Esophagus squamous epithelium (tissue), 5 donors: ENCODE measurements at regions not wholly inside any gene's neighbourhood (a gene's known extent, or its start where the extent isn't known, plus 50 kb on each side); places are given as distances from the start of the nearest gene placed in this dataset.

Source experiments
- DNase-seq: peaks from one replicate; lab custom pipeline; 2025; lab: John Stamatoyannopoulos, UW
- H3K27ac ChIP-seq, 4 donors: fragments of 200-600 bp; sonication (generic); one replicate each; pipeline ENCODE4 v1.5.1; 2016 to 2019; ENCODE audit warnings: mild to moderate bottlenecking in 1 of 4
- H3K27me3 ChIP-seq, 4 donors: fragments of 200-600 bp; sonication (generic); 1 replicate in 3 of 4; 2 replicates in 1 of 4; pipeline versions ENCODE4 v1.5.1 to v1.6.0; 2017 to 2021; ENCODE audit warnings: antibody characterized with exemption in 1 of 4
- H3K36me3 ChIP-seq, 3 donors: fragments of 200-600 bp; sonication (generic); one replicate each; pipeline ENCODE4 v1.5.1; 2016 to 2019
- H3K4me1 ChIP-seq, 3 donors: fragments of 200-600 bp; sonication (generic); one replicate each; pipeline ENCODE4 v1.5.1; 2017 to 2019
- H3K4me3 ChIP-seq, 4 donors: fragments of 200-600 bp; sonication (generic); 1 replicate in 3 of 4; 2 replicates in 1 of 4; pipeline ENCODE4 v1.5.1; 2016 to 2019; ENCODE audit warnings: mild to moderate bottlenecking in 2 of 4, moderate library complexity in 1 of 4
- H3K9me3 ChIP-seq, 3 donors: fragments of 200-600 bp; sonication (generic); one replicate each; pipeline ENCODE4 v1.5.1; 2016 to 2019
- CTCF ChIP-seq, 6 experiments: fragments of 450-650 bp in 4 of 6; fragments of 200-600 bp in 2 of 6; sonication (generic) in 2 of 6; IDR thresholded peaks; one replicate each; pipeline ENCODE4 v1.5.1; 2016 to 2019; ENCODE audit warnings: antibody characterized with exemption in 6 of 6, mild to moderate bottlenecking in 4 of 6, moderate library complexity in 4 of 6
- POLR2A ChIP-seq, 4 donors: fragments of 450-650 bp; IDR thresholded peaks; one replicate each; pipeline ENCODE4 v1.6.1; 2017; ENCODE audit warnings: antibody characterized with exemption in 4 of 4, mild to moderate bottlenecking in 4 of 4, moderate library complexity in 3 of 4
- WGBS, 2 donors: methylation state at CpG; one replicate each; pipeline ENCODE4 v1.1.5; 2018; 5-methylcytosine and 5-hydroxymethylcytosine counted together
- intact Hi-C: fragments of 100-400 bp; cut with DNase I; formaldehyde crosslinking; loops from one replicate; pipeline ENCODE4 v1.15.0; 2022
- donor health status: DM: yes; HTN: yes; CAD: no.

DNA sequence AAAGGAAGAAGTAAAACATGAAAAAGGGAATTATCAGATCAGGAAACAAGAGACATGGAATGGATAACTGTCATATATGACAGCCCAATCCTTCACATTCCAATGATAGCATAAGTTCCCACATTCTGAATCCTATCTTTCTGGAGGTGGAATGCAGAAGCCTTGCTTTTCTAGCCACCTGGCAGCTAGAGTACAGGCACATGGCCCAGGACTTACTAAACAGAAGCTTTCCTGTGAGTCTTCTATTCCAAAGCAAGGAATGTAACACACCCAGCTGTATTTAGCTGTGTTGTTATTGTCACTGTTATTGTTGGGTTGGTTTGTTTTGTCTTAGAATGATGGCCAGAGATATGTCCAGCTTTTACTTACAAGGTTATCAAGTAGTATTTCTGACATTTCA, 780.5 kb upstream of the ZNF608 start:
- no peaks in the 10 kb centered on the region for H3K9me3 ChIP-seq
- H3K36me3 ChIP-seq, result no peaks in the 10 kb centered on the region
- intact Hi-C loops, result no loop called here
- no peak overlapping the region for H3K4me3 ChIP-seq
- TF ChIP-seq CTCF (IDR thresholded peaks at IDR 0.05) (no peak), POLR2A (IDR thresholded peaks at IDR 0.05) (no peak)
- H3K27me3 ChIP-seq, result no peaks in the 10 kb centered on the region
- DNase-seq, result no peak
- no peaks in the 10 kb centered on the region for H3K4me1 ChIP-seq
- no peak overlapping the region for H3K27ac ChIP-seq

- DNase-seq, result no peak
- WGBS, 2 donors, result 96% methylated on average over 1 of the region's 1 CpG
- no peaks in the 10 kb centered on the region for H3K4me1 ChIP-seq
- no peaks in the 10 kb centered on the region for H3K27me3 ChIP-seq
- no peak overlapping the region for H3K27ac ChIP-seq
- intact Hi-C loops, result no loop called here
- H3K36me3 ChIP-seq, result no peaks in the 10 kb centered on the region
- H3K9me3 ChIP-seq, result no peaks in the 10 kb centered on the region
- TF ChIP-seq POLR2A (IDR thresholded peaks at IDR 0.05) (no peak), CTCF (IDR thresholded peaks at IDR 0.05) (no peak)
- no peak overlapping the region for H3K4me3 ChIP-seq
Observed at GRCh38 chr5:125528881-125529280, 782.4 kb upstream of the ZNF608 start.

DNA sequence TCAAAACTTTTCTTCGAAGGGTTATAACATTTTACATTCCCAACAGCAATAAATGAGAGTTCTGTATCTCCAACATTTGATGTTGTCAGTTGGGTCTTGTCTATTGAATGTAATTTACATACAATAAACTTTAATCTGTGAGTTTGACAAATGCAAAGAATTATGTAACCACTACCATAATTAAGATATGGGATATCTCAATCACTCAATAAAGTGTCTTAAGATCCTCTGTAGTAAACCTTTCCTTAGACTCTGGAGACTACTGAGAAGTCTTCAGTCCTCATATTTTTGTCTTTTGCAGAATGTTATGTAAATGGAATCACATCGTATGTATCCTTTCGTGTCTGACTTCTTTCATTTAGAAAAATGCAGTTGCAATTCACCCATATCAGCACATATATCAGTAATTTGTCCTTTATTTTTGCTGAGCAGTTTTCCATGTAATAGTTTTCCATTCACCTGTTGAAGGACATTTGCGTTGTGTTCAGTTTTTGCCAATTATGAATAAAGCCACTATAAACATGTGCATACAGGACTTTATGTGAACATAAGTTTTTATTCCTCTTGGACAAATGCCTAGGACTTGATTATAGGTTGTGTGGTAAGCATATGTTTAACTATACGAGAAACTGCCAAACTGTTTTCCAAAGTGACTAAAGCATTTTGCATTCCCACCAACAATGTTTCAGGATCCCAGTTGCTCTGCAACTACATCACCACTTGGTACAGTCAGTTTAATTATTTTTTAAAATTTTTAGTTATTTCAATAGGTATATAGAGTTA, 784.6 kb upstream of the ZNF608 start:
- WGBS, 2 donors, result 54 to 75% methylated on average over 5 of the region's 5 CpGs
- H3K27ac ChIP-seq, result no peak overlapping the region
- no peaks in the 10 kb centered on the region for H3K27me3 ChIP-seq
- TF ChIP-seq CTCF (IDR thresholded peaks at IDR 0.05), result no peak
- no peak for TF ChIP-seq POLR2A (IDR thresholded peaks at IDR 0.05)
- no peaks in the 10 kb centered on the region for H3K36me3 ChIP-seq
- peaks cover 0 to under 1% (median 0%) of the 10 kb centered on the region in 3 donors for H3K4me1 ChIP-seq
- H3K4me3 ChIP-seq, result no peak overlapping the region
- no peak for DNase-seq
- H3K9me3 ChIP-seq, result no peaks in the 10 kb centered on the region
- intact Hi-C loops, result no loop called here

DNA sequence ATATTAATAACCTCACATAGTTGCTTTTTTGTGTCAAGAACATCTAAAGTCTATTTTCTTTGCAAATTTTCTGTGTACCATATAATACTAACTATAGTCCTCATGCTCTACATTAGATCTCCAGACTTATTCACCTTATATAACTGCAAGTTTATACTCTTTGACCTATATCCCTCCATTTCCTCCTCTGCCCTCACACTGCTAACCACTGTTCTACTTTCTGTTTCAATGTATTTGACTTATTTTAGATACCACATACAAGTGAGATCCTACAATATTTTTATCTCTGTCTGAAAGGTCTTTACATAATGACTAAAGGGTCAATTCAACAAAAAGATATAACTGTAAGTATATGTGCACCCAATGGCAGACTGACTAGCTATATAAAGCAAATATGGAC, 789.7 kb upstream of the ZNF608 start:
- Histone ChIP-seq H3K27me3 (no peaks in the 10 kb centered on the region), H3K4me1 (peaks cover 0 to 8% (median 0%) of the 10 kb centered on the region in 3 donors), H3K36me3 (no peaks in the 10 kb centered on the region), H3K9me3 (peaks cover 0 to 16% (median 9%) of the 10 kb centered on the region in 3 donors), H3K4me3 (no peak overlapping the region), H3K27ac (no peak overlapping the region)
- no peak for TF ChIP-seq POLR2A (IDR thresholded peaks at IDR 0.05)
- TF ChIP-seq CTCF (IDR thresholded peaks at IDR 0.05), result no peak
- DNase-seq, result no peak
- intact Hi-C loops, result no loop called here

- Histone ChIP-seq H3K4me1 (peaks cover 0 to 8% (median 0%) of the 10 kb centered on the region in 3 donors), H3K4me3 (no peak overlapping the region), H3K9me3 (peaks cover 0 to 16% (median 9%) of the 10 kb centered on the region in 3 donors), H3K36me3 (no peaks in the 10 kb centered on the region), H3K27ac (no peak overlapping the region), H3K27me3 (no peaks in the 10 kb centered on the region)
- no peak for DNase-seq
- intact Hi-C loops, result no loop called here
- 17 to 31% methylated on average over 1 of the region's 1 CpG for WGBS, 2 donors
- TF ChIP-seq CTCF (IDR thresholded peaks at IDR 0.05), result no peak
- TF ChIP-seq POLR2A (IDR thresholded peaks at IDR 0.05), result no peak
Observed at GRCh38 chr5:125536582-125536981, 790.1 kb upstream of the ZNF608 start.
